ENCODE measurements at regions not wholly inside any gene's neighbourhood (a gene's known extent, or its start where the extent isn't known, plus 50 kb on each side); places are given as distances from the start of the nearest gene placed in this dataset.
"Not testable (repeated sequence)": the region's sequence is repeated elsewhere in the genome, so short reads cannot be mapped to it uniquely, and the experiment has no call there.

DNA sequence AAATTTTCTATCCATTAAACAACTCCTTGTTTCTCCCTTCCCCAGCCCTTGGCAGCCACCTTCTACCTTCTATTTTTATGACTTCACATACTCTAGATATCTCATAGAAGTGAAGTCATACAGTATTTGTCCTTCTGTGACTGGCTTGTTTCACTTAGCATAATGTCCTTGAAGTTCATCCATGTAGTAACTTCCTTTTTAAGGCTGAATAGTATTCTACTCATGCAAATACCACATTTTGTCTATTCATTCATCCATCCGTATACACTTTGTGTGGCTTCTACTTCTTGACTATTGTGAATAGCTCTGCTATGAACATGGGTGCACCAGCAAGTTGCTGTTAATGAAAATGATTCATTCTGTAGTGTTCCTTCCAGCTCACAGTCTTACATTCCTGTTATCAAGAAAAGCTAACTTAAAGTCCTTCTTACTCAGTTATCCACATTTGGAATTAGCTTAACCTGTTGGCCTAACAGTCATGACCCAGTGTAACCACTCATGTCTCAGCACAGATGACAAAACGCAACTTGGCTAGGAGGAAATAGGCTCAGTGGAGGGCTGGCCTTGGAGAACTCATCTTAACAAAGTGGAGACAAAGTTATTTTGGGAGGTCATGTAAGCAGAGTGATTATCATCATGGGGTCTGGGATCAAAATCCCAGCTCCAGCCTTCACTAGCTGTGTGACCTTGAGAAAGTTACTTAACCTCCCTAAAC, 129.7 kb upstream of the MAP3K1 start:
- no peak for DNase-seq

DNA sequence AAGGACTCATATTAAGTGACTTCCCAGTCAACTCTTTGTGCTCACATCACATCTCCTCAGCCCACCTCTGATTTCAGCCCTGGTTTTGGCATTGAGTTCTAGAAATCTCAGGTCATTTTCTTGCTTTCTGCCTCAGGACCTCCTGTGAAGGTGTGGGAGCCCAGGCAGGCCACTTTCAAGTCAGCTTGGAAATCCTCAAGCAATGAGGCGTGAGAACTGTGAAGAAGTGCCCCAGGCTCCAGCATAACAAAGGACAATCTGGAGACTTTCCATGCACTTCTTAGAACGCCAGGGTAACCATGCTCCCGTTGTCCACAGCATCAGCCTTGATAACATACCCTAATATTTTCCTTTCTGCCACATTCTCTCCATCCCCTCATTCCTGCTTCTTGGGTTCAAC, 131.2 kb upstream of the MAP3K1 start:
- DNase-seq: no peak

DNA sequence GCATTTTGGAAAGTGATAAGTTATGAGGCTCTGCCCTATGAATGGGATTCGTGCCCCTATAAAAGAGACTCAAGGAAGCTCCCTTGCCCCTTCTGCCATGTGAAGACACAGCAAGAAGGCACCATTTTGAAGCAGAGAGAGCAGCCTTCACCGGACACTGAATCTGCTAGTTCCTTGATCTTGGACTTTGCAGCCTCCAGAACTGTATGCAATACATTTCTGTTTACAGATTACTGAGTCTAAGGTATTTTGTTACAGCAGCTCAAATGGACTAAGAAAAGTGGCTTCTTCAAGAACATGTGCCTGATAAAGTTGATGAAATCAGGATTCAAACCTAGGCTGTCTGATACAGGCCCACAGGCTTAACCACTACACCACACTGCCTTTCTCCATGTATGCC, 131.6 kb upstream of the MAP3K1 start:
- no peak for DNase-seq

DNA sequence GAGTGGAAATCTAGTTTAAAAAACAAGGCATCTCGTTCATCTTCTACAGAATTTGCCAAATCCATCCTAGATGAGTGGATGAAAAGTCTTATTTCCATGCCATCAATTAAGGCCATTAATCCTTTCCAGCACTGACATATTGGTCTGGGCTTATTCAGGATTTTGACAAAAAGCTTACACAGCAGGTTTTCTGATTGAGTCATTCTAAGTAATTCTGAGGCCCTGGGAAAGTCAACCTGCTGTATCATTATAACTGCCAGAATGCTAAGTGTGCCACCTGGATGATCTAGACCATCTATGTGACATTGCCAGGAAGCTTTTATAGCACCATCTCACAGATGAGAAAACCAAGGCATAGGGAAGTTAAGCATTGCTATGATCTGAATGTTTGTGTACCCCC, 132.1 kb upstream of the MAP3K1 start:
- no peak for DNase-seq

DNA sequence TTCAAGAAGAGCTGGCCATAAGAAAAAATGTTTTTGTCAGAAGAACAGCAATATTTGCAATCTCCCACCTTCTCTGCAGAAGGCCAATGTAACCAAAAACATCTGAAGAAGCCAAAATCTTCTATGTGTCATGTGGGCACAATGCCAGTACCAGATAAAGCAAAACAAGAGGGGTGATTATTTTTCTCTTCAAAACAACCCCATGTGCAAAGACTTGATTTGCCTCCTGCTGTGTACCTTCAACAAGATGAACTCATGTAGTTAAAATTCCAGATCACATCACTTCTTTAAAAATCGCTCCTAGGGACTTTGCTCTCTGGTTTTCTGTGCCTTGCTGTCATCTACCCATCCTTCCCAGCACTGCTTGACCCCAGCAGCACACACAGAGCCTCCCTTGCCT, 134.0 kb upstream of the MAP3K1 start:
- no peak for DNase-seq

DNA sequence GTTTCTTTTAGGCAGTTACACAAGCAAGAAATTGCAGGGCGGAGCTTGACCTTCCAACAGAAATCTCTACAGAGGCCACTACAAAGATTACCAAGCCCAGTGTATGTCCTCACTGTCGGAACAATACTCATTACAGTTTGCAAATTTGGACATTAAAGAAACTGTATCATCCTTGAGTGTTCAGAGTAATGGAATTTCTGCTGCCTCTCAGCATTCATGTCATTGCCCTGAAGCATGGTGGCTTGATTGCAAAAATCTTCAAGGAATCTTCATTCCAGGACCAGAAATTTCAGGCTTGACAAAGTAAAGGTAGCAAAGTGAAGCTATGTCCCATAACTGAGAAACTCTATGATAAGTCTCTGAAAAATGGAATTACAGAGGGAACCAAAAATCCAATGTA, 134.6 kb upstream of the MAP3K1 start:
- DNase-seq: no peak

DNA sequence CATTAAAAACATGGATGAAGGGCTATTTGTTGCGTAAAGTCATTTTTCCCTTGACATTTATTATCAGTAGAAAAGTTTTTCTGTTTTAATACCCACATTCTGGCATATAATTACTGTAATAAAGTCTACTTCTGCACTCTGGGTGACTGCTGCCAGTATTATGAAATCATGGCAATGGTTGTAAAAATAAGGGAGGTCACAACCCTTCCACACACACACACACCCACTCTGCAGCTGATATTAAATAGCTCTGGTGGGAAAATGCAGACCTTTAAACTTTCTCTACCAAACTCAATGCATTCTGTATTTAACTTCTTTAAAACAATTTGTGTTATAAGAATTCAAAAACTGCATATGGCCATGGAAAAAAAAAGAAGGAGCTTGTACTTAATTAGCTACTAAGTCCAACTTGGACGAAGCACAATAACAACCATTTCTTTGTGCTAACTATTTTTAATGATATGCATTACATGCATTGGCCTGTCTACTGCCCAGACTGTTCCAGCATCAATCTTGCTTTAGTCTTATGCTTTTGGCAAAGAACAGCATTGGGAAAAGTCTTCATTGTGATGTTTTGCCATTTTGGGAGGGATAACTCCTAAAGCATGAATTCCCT, 137.6 kb upstream of the MAP3K1 start:
- no peak for DNase-seq

DNA sequence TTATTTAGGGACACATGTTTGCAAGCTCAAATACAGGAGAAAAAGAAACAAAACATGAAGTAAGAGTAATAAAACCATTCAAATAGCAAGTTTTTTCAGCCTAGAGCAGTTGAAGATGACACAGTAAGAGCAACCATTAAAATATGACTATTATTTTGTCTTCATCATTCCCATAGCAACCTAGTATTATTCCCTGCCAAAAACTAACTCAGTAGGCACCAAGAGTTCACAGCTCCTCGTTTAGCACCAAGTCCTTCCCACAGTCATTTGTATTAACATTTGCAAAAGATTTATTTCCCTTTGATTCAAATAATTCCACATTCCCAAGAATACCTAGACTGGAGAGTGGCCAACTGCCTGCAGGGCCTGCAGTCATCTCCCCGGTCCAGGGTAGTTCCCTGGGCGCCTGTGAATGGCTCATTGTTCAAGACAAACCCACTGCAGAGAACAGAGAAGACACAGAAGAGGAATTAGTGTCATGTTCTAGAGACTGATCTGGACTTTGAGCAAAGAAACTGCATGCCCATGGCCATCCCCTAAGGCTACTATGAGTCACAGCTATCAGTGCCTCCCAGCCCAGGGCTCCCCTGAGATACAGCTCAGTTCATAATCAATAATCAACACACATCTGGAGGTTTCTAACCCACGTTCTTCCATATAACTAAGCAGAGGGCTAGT, 139.1 kb upstream of the MAP3K1 start:
- no peak for DNase-seq

DNA sequence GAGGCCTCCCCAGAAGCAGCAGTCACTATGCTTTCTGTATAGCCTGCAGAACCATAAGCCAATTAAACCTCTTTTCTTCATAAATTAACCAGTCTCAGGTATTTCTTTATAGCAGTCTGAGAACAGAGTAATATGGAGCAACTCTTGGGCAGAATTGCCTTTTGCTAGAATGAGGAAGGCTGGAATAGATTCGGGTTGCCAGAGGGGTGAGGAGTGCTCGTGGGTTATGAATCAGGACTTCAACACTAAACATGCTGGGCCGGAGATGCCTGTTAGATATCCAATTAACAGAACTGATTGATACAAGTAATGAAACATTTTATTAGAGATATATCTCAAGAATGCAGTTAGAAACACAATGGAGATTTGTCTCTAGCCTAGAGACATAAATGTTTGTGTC, 140.9 kb upstream of the MAP3K1 start:
- DNase-seq: no peak

DNA sequence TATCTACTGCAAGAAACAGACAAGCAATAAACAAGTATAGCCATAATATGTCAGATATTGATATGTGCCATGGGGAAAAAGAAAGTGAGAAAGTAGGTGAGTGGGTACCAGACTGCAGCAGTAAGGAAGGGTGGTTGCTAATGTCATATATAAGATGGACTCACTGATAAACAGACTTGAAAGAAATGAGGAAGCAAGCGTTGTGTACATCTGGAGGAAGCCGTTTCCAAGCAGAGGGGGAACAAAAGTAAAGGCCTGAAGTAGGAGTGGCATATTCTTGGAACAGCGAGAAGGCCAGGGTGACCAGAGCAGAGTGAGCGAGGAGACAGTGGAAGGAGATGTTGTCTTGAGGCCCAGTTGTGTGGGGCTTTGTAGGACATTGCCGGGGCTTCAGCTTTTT, 142.2 kb upstream of the MAP3K1 start:
- no peak for DNase-seq

DNA sequence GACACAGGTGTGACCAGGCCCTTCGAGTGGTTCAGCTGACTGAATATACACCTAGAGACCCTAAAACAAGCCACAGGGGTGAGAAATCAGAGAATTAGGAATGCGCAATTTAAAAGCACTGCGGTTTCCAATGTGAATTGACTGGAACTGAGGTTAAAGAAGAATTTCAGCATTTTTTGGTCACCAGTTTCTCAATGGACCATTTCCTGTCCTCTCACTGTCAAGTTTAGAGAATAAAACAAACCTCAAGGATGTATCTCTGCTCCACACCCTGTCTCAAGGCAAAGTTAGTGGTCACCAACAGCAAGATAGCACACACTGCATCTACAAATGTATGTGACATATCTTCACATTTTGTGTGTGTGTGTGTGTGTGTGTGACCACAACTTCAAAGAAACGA, 143.8 kb upstream of the MAP3K1 start:
- no peak for DNase-seq

DNA sequence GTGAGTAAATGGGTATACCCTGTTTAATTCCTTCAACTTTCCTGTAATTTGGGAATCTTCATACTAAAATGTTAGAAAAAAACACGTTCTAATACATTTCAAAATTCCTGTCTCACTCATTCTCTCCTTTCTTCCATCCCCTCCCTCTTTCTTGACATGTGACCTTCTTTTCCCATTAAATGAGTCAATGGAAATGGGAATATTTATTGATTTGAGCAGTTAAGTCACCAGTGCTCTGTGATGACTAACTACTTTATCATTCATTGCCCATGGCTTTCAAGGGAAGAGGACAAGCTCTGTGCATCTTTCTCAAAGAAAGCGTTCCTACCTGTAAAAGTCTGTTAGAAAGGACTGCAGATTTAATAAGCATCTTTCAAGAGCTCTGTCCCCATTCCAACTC, 144.4 kb upstream of the MAP3K1 start:
- no peak for DNase-seq

DNA sequence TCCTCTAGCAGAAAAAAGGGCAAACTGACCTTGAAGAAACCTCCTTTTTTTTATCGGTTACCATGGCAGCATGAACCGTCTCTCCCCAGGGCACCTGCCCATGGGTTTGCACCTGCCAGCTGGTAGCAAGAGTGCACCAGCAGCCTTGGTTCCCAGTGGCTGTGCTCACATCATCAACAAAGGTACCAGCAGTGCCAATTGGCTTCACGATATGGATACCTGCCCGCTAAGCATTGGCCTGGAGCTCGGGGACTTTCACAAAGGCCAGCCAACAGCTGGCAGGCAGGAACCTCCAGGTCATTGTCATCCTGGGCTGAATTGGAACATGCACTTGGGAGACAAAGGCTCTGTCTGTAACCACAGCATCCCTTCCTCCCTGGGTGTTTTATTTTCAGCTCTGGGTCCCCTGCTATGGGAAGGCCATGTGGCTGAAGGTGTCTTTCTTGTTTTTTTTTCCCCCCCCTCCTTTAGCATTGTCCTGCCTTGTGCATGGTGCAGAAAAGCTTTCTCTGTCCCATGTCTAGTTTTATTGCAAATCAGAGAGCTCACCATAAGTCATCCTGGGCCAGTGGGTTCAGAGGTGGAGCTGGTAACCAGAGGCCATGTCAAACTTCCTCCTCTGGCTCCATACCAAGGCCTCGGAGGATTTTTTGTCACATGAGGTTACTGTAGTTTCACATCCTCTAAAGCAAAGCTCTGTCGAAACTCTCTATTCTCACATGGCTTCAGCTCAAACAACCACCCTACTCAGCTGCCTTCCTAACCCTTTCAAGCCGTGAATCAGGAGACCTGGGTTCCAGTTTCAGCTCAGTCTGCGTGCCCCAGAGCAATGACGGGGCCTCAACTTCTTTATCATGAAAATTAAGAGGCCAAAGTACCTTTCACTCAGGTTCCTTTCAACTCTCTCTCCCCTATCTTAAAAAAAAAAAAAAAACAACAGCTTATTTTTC, 145.5 kb upstream of the MAP3K1 start:
- DNase-seq: peak; percentile 8 to 24

DNA sequence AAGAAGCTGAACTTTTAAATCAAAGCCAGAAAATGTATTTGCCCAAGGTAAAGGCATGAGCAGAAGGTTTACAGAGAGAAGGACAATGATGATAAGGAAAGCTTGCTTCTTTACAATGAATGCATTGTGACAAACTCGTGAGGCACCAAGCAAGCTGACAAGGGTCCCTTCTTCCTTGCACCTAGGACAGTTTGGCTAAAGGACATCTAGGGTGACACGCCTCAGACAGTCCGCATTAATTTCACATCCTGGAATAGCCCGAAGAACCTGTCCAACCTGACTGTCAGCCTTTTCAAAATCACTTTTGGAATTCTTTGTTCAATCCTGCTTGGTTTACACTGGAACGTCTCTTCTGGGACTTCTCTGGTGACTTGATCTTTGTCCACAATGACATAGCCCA, 146.4 kb upstream of the MAP3K1 start:
- DNase-seq: no peak

DNA sequence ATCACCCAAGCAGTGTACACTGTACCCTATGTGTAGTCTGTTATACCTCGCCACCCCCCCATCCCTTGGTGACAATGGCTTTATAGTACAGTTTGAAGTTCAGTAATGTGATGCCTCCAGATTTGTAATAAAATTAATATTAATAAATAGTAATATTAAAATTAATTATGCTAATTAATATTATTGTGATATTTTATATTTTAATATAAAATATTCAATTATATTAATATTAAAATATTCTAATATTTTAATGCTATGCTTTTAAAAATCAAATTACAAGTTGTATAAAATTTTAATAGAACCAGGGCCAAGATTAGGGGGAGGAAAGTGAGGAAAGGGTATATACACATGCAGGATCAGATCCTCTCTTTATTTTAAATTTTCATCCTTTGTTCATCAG, 147.7 kb upstream of the MAP3K1 start:
- DNase-seq: no peak

DNA sequence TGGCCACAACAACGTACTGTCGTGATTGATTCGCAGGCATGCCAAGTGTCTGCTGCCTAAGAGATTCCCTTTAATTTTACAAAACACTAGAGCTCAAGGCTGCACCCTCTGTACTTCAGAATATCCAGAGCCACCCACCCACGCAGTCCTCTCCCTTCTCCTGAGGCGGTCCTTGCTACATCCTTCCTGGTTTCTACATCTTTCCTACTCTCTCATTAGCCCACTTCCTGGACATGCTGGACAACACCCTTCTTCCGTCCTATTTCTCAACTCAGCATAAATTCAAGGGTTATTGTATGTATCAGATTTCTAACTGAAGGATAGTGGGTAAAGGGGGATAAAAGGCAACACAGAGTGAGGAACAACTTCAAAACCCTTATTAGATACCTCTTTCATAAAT, 148.4 kb upstream of the MAP3K1 start:
- DNase-seq: no peak

DNA sequence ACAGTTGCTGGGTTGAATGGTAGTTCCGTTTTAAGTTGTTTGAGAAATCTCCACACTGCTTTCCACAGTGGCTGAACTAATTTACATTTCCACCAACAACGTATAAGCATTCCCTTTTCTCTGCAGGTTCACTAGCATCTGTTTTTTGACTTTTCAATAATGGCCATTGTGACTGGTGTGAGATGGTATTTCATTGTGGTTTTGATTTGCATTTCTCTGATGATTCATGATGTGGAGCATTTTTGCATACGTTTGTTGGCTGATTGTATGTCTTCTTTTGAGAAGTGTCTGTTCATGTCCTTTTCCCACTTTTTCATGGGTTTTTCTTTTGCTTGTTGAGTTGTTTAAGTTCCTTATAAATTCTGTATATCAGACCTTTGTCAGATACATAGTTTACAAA, 150.2 kb upstream of the MAP3K1 start:
- DNase-seq: not testable (repeated sequence)

DNA sequence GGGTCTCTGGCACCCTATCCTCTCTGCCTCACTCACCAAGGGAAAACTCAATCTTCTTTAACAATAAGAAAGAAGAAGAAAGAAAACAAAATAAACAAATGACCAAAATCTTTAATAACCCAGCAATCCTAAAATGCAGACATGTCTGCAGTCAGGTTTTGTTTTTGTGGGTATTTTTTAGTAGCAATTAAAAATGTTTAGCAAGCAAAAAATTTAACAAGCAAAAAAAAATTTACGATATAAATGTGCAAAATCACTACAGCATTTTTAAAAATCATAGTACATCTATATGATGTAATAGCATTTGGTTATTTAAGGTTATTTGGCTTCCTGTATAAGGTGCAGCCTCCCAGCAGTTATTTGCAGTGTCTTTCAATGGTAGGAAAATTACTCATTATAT, 151.3 kb upstream of the MAP3K1 start:
- DNase-seq: no peak

DNA sequence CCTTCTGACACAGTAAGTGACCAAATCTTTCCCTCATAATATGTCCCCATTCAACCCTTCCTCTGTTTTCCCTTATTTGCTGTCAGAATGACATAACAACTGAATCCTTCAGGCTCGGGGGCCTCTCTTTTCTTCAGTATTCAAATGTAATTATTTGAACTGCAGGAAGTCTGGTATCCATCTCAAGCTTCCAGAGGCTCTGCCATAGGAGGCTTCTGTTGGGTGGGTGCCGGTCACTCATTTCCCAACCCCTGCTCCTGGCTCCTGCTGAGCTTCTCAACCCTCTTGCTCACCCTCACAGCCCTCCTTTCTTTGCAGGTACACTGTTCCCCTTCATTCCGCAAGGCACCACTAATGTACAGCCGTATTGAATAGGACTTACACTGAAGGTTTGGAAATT, 151.8 kb upstream of the MAP3K1 start:
- no peak for DNase-seq

DNA sequence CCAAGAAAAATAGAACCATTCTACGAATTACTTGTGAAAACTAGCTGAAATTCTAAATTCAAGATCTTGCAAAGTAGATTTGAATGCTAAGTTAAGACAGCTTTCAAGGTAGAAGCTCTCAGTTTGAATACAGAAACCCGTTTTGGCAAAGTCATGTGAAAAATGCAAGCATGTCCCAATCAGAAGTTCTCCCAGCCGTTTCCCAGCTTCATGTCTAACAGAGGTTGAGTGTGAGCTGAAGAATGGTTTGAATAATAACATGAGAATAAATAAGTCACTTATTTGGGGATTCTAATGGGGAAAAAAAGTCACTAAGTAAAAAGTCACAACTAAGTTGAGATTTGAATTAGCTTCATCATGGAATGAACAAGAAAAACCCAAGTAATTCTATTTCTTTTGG, 152.5 kb upstream of the MAP3K1 start:
- no peak for DNase-seq

DNA sequence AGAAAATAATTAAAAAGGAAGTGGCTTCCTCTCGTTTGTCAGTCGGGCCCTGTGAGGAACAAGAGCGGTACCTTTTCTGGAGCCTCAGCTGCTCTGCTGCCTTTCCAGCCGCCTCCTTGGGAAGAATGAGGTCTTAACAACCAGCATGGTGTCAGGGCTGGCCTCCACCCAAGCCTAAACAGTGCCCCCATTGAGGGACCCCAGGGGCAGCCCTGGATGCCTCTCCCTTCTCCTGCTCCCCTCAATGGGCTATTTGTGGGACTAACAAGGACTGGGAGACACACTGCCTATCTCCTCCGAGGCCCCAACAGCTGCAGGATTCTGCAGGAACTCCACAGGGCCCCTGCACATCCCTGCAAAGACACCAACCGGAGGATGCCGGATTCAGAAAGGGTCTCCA, 155.4 kb upstream of the MAP3K1 start:
- DNase-seq: no peak

DNA sequence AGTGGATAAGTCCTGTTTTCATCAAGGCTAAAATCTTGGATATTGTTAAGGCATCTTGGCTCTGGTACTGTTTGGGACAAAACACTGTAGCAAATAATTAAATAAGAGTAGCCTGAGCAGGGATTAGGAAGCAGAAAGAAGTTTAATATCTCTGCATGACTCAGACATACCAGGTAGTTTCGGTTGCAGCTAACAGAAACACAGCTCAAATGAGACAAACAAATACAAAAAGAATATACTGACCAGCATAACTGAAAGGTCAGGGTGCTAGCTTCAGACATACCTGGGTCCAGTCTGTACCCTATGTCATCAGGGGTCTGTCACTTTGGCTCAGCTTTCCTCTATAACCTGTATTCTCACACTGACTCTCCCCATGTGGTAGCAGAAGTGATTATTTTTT, 156.4 kb upstream of the MAP3K1 start:
- DNase-seq: no peak
